Keratinocyte (primary cell): ENCODE measurements at regions not wholly inside any gene's neighbourhood (a gene's known extent, or its start where the extent isn't known, plus 50 kb on each side); places are given as distances from the start of the nearest gene placed in this dataset.

Source experiments
- EZH2 ChIP-seq: IDR thresholded peaks from one replicate; pipeline ENCODE4 v1.6.1; 2012; ENCODE audit warnings: inconsistent platforms, mild to moderate bottlenecking, low read length, moderate library complexity
- TF ChIP-seq, protein P1 (sequence below), 3 experiments: IDR thresholded peaks in 1 of 3; conservative IDR thresholded peaks in 1 of 3; optimal IDR thresholded peaks in 1 of 3; 2 replicates in 2 of 3; 3 replicates in 1 of 3; pipeline versions ENCODE3 to v1.5.1; 2011; ENCODE audit warnings: low read length in 3 of 3, mild to moderate bottlenecking in 3 of 3, moderate library complexity in 2 of 3, control low read depth in 1 of 3, inconsistent platforms in 1 of 3; ENCODE audit not compliant: insufficient read depth in 2 of 3; ENCODE audit errors: extremely low read depth in 1 of 3

DNA sequence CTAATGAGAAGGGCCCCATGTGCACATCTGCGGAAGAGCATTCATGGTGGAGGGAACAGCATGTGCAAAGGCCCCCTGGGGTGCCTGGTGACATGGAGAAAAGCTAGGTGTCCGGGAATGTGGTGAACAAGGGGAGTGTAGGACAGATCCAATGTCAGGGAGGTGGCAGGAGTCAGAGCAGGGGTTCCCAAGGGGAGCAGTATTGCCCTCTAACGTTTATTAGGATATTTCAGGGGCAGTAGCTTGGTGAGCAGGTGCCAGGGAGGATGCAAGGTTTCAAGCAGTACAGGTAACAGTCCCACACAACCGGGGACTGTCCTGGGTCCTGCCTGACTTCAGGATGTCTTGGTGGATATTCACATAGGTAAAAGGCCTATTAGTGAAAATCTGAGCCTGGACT, 209.6 kb downstream of the EMX2 start:
- TF ChIP-seq, protein P1, sequence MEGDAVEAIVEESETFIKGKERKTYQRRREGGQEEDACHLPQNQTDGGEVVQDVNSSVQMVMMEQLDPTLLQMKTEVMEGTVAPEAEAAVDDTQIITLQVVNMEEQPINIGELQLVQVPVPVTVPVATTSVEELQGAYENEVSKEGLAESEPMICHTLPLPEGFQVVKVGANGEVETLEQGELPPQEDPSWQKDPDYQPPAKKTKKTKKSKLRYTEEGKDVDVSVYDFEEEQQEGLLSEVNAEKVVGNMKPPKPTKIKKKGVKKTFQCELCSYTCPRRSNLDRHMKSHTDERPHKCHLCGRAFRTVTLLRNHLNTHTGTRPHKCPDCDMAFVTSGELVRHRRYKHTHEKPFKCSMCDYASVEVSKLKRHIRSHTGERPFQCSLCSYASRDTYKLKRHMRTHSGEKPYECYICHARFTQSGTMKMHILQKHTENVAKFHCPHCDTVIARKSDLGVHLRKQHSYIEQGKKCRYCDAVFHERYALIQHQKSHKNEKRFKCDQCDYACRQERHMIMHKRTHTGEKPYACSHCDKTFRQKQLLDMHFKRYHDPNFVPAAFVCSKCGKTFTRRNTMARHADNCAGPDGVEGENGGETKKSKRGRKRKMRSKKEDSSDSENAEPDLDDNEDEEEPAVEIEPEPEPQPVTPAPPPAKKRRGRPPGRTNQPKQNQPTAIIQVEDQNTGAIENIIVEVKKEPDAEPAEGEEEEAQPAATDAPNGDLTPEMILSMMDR (optimal IDR thresholded peaks at IDR 0.05 in 1 of 3, IDR thresholded peaks at IDR 0.05 in 1 of 3, conservative IDR thresholded peaks at IDR 0.05 in 1 of 3; ENCODE audit: extremely low read depth in 1 of 3, insufficient read depth in 2 of 3, low read length in 3 of 3) = peak in 1 of 3 experiments; percentile 14
- no peak for TF ChIP-seq EZH2
